ENCODE measurements at regions not wholly inside any gene's neighbourhood (a gene's known extent, or its start where the extent isn't known, plus 50 kb on each side); places are given as distances from the start of the nearest gene placed in this dataset.

DNA sequence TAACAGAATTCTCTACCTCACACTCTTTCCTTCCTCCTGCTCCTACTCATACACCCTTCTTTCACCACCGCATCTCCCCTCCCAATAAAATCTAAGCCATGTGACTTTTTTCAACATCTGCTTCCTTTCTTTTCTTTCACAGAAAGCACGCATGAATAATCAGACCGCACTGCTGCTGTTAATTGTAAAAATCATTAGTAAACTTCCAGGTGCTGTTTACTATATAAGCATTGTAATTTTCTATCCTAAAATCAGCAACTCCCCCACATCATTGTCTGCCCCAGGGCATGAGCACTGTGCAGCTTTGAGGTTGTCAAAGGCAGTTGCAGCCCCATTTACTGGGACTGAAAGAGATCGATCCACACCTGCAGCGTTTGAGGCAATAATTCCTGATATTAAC is 782.6 kb upstream of the ID2 start:
- TF ChIP-seq POLR2AphosphoS5 (IDR thresholded peaks at IDR 0.05; ENCODE audit: low read depth, low read length) (no peak), FOXP2 (optimal IDR thresholded peaks at IDR 0.05; ENCODE audit: borderline replicate concordance, extremely low read depth, extremely low read length, insufficient read depth) (no peak), SIN3A (IDR thresholded peaks at IDR 0.05; ENCODE audit: borderline replicate concordance, insufficient read depth, low read length) (no peak), TAF1 (IDR thresholded peaks at IDR 0.05; ENCODE audit: borderline replicate concordance, insufficient read depth, low read length) (no peak)
- TF ChIP-seq, protein P1, sequence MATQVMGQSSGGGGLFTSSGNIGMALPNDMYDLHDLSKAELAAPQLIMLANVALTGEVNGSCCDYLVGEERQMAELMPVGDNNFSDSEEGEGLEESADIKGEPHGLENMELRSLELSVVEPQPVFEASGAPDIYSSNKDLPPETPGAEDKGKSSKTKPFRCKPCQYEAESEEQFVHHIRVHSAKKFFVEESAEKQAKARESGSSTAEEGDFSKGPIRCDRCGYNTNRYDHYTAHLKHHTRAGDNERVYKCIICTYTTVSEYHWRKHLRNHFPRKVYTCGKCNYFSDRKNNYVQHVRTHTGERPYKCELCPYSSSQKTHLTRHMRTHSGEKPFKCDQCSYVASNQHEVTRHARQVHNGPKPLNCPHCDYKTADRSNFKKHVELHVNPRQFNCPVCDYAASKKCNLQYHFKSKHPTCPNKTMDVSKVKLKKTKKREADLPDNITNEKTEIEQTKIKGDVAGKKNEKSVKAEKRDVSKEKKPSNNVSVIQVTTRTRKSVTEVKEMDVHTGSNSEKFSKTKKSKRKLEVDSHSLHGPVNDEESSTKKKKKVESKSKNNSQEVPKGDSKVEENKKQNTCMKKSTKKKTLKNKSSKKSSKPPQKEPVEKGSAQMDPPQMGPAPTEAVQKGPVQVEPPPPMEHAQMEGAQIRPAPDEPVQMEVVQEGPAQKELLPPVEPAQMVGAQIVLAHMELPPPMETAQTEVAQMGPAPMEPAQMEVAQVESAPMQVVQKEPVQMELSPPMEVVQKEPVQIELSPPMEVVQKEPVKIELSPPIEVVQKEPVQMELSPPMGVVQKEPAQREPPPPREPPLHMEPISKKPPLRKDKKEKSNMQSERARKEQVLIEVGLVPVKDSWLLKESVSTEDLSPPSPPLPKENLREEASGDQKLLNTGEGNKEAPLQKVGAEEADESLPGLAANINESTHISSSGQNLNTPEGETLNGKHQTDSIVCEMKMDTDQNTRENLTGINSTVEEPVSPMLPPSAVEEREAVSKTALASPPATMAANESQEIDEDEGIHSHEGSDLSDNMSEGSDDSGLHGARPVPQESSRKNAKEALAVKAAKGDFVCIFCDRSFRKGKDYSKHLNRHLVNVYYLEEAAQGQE (IDR thresholded peaks at IDR 0.05; ENCODE audit: insufficient read depth in 1 of 2, low read depth in 2 of 2, low read length in 2 of 2), result no peak

DNA sequence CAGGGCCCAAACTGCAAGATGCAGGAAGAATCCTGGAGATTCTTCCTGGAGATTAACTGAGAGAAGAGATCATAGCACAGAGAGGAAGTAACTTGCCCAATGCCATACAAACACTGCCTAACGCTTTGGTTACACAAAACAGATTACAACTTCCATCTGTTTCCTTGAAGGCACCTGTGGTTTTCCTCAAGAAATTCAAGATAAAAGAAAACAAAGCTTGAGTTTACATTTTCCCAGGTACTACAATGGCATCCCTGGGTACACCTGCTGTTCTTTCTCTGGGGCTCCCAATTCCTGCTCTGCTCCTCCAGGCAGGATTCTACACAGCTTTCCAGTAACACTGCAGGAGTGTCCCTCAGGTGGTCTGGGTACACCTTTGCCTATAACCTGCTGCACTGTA is 781.9 kb upstream of the ID2 start:
- no peak for TF ChIP-seq TAF1 (IDR thresholded peaks at IDR 0.05; ENCODE audit: borderline replicate concordance, insufficient read depth, low read length)
- TF ChIP-seq POLR2AphosphoS5 (IDR thresholded peaks at IDR 0.05; ENCODE audit: low read depth, low read length), result no peak

DNA sequence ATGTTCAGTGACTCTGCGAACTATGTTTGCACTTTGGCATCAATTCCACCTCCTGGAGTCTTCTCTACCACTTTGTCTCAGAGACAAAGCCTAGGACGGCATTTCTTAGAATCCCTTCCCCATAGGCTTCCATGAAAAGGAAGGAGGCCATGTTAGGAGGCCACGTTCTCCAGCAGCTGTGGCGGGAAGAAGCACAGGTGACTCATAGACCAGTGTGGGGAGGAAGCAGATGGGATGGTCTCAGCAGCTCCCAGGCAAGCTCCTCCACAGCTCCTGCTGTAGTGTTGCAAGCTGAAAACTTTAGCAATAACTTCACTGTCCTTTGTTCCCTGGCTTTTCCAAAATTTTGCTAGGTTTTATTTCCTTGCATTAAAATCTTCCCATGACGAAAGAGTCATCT is 781.3 kb upstream of the ID2 start:
- TF ChIP-seq FOXP2 (optimal IDR thresholded peaks at IDR 0.05; ENCODE audit: borderline replicate concordance, extremely low read depth, extremely low read length, insufficient read depth) (no peak), TAF1 (IDR thresholded peaks at IDR 0.05; ENCODE audit: borderline replicate concordance, insufficient read depth, low read length) (no peak), POLR2AphosphoS5 (IDR thresholded peaks at IDR 0.05; ENCODE audit: low read depth, low read length) (no peak), SIN3A (IDR thresholded peaks at IDR 0.05; ENCODE audit: borderline replicate concordance, insufficient read depth, low read length) (no peak)
- TF ChIP-seq, protein P1 (IDR thresholded peaks at IDR 0.05; ENCODE audit: insufficient read depth in 1 of 2, low read depth in 2 of 2, low read length in 2 of 2), result no peak

DNA sequence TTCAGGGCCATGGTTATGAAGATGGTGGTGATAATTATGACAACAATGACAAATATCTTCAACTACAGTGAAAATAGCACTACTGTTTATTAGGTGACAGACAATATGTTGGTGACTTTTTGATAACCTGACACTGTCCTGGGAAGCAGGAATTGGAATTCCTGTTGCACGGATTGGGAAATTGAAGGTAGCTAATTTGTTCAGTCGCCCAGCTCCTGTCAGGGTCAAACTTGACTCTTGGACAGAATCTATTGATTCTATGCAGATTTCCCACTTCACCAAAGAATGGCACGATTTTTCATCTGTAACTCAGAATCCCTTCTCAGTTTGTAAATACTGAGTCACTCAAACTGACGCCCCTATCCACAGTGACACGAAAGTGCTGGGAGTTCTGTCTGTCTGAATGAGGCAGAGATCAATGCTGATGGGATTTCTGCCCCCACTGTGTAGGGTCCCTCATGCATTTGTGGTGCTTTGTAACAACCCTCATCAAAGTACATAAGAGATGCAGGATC is 779.5 kb upstream of the ID2 start:
- TF ChIP-seq TAF1 (IDR thresholded peaks at IDR 0.05; ENCODE audit: borderline replicate concordance, insufficient read depth, low read length) (no peak), FOXP2 (optimal IDR thresholded peaks at IDR 0.05; ENCODE audit: borderline replicate concordance, extremely low read depth, extremely low read length, insufficient read depth) (no peak), SIN3A (IDR thresholded peaks at IDR 0.05; ENCODE audit: borderline replicate concordance, insufficient read depth, low read length) (no peak), POLR2AphosphoS5 (IDR thresholded peaks at IDR 0.05; ENCODE audit: low read depth, low read length) (no peak)
- TF ChIP-seq, protein P1 (IDR thresholded peaks at IDR 0.05; ENCODE audit: insufficient read depth in 1 of 2, low read depth in 2 of 2, low read length in 2 of 2), result no peak

DNA sequence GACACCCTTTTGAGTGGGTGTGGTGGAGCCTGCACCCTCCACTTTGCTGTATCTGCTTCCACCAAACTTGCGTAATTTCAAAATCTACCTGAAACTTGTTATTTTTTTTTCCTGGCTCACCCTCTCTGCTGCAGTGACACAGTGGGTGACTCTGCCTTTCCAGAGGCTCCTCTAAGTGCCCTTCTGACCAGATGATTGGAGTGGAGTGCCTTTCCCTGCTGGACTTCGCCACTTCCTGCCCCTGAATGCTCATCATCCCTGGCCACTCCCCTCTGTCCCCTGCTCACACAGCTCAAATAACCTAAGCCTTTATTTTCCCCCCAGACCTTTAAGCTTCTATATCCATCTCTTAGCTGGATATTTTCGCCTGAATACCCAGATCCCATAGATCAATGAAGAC is 777.5 kb upstream of the ID2 start:
- TF ChIP-seq TAF1 (IDR thresholded peaks at IDR 0.05; ENCODE audit: borderline replicate concordance, insufficient read depth, low read length) (no peak), POLR2AphosphoS5 (IDR thresholded peaks at IDR 0.05; ENCODE audit: low read depth, low read length) (no peak), FOXP2 (optimal IDR thresholded peaks at IDR 0.05; ENCODE audit: borderline replicate concordance, extremely low read depth, extremely low read length, insufficient read depth) (no peak), SIN3A (IDR thresholded peaks at IDR 0.05; ENCODE audit: borderline replicate concordance, insufficient read depth, low read length) (no peak)
- TF ChIP-seq, protein P1 (IDR thresholded peaks at IDR 0.05; ENCODE audit: insufficient read depth in 1 of 2, low read depth in 2 of 2, low read length in 2 of 2), result no peak
